SK-N-SH treated with all-trans-retinoic acid at 6 μM for 48 hours (cell line): ENCODE measurements at regions not wholly inside any gene's neighbourhood (a gene's known extent, or its start where the extent isn't known, plus 50 kb on each side); places are given as distances from the start of the nearest gene placed in this dataset.

Source experiments
- ATAC-seq: fragments of 200-7000 bp; cut with Tn5 transposase; 3 replicates; pipeline ENCODE4 v1.9.1; 2020; ENCODE audit warnings: mild to moderate bottlenecking, moderate library complexity
- ARNTL ChIP-seq: fragments of 450-650 bp; formaldehyde crosslinking; IDR thresholded peaks from 2 replicates; pipeline ENCODE4 v1.5.0; 2020; ENCODE audit warnings: low read depth, mild to moderate bottlenecking, moderate library complexity, borderline replicate concordance
- BACH2 ChIP-seq: fragments of 250-450 bp; sonication (Bioruptor Pico); IDR thresholded peaks from 2 replicates; pipeline ENCODE4 v1.9.0; 2021; ENCODE audit warnings: mild to moderate bottlenecking, borderline replicate concordance
- CREB5 ChIP-seq: fragments of 250-450 bp; sonication (Bioruptor Pico); IDR thresholded peaks from 2 replicates; pipeline ENCODE4 v1.5.1; 2020; ENCODE audit warnings: low read depth, mild to moderate bottlenecking, moderate library complexity
- CSDC2 ChIP-seq: fragments of 250-450 bp; sonication (Bioruptor Pico); IDR thresholded peaks from 2 replicates; pipeline ENCODE4 v1.5.0; 2020; ENCODE audit warnings: mild to moderate bottlenecking, moderate library complexity
- CSRNP3 ChIP-seq: fragments of 250-450 bp; sonication (Bioruptor Pico); IDR thresholded peaks from 2 replicates; pipeline ENCODE4 v1.5.1; 2021; ENCODE audit warnings: mild to moderate bottlenecking, moderate library complexity
- ESRRG ChIP-seq: fragments of 250-450 bp; sonication (Bioruptor Pico); IDR thresholded peaks from 2 replicates; pipeline ENCODE4 v1.6.1; 2021; ENCODE audit warnings: mild to moderate bottlenecking
- GLIS3 ChIP-seq: fragments of 250-450 bp; sonication (Bioruptor Pico); IDR thresholded peaks from 2 replicates; pipeline ENCODE4 v1.5.0; 2020; ENCODE audit warnings: mild to moderate bottlenecking, moderate library complexity
- ISL1 ChIP-seq: fragments of 250-450 bp; sonication (Bioruptor Pico); IDR thresholded peaks from 2 replicates; pipeline ENCODE4 v2.1.2; 2022; ENCODE audit warnings: mild to moderate bottlenecking, moderate library complexity
- OSR1 ChIP-seq: fragments of 250-450 bp; sonication (Bioruptor Pico); IDR thresholded peaks from 2 replicates; pipeline ENCODE4 v1.8.0; 2022; ENCODE audit warnings: moderate library complexity, mild to moderate bottlenecking, inconsistent platforms
- PATZ1 ChIP-seq: fragments of 250-450 bp; sonication (Bioruptor Pico); IDR thresholded peaks from 2 replicates; pipeline ENCODE4 v1.8.0; 2020; ENCODE audit warnings: mild to moderate bottlenecking, moderate library complexity, borderline replicate concordance
- POU6F1 ChIP-seq: fragments of 250-450 bp; sonication (Bioruptor Pico); IDR thresholded peaks from 2 replicates; pipeline ENCODE4 v1.8.0; 2021; ENCODE audit warnings: low read depth, mild to moderate bottlenecking, moderate library complexity, borderline replicate concordance
- PPARA ChIP-seq: fragments of 250-450 bp; sonication (Bioruptor Pico); IDR thresholded peaks from 2 replicates; pipeline ENCODE4 v1.5.0; 2020; ENCODE audit warnings: mild to moderate bottlenecking, borderline replicate concordance
- RARB ChIP-seq: fragments of 250-450 bp; sonication (Bioruptor Pico); IDR thresholded peaks from 2 replicates; pipeline ENCODE4 v1.8.0; 2021; ENCODE audit warnings: mild to moderate bottlenecking, moderate library complexity
- TCF4 ChIP-seq: fragments of 250-450 bp; sonication (Bioruptor Pico); IDR thresholded peaks from 2 replicates; pipeline ENCODE4 v1.8.0; 2021; ENCODE audit warnings: mild to moderate bottlenecking, moderate library complexity, borderline replicate concordance
- TOX ChIP-seq: fragments of 250-450 bp; sonication (Bioruptor Pico); IDR thresholded peaks from 2 replicates; pipeline ENCODE4 v1.8.0; 2021; ENCODE audit warnings: mild to moderate bottlenecking, moderate library complexity, borderline replicate concordance
- TSHZ2 ChIP-seq: fragments of 250-450 bp; sonication (Bioruptor Pico); IDR thresholded peaks from 2 replicates; pipeline ENCODE4 v1.5.0; 2020; ENCODE audit warnings: mild to moderate bottlenecking, moderate library complexity
- ZC3H10 ChIP-seq: fragments of 250-450 bp; sonication (Bioruptor Pico); IDR thresholded peaks from 2 replicates; pipeline ENCODE4 v1.5.1; 2021; ENCODE audit warnings: mild to moderate bottlenecking, moderate library complexity
- ZFP3 ChIP-seq: fragments of 250-450 bp; sonication (Bioruptor Pico); IDR thresholded peaks from 2 replicates; pipeline ENCODE4 v1.5.0; 2020; ENCODE audit warnings: mild to moderate bottlenecking, moderate library complexity
- ZFP30 ChIP-seq: fragments of 450-650 bp; formaldehyde crosslinking; IDR thresholded peaks from 2 replicates; pipeline ENCODE4 v1.5.0; 2022; ENCODE audit warnings: mild to moderate bottlenecking, moderate library complexity
- ZNF565 ChIP-seq: fragments of 450-650 bp; formaldehyde crosslinking; conservative IDR thresholded peaks from 2 replicates; pipeline ENCODE4 v1.5.0; 2020; ENCODE audit warnings: low read depth, mild to moderate bottlenecking, moderate library complexity
- ZNF70 ChIP-seq: fragments of 450-650 bp; formaldehyde crosslinking; IDR thresholded peaks from 2 replicates; pipeline ENCODE4 v1.5.0; 2020; ENCODE audit warnings: mild to moderate bottlenecking, moderate library complexity
- ZNF8 ChIP-seq: fragments of 450-650 bp; formaldehyde crosslinking; IDR thresholded peaks from 2 replicates; pipeline ENCODE4 v1.5.0; 2020; ENCODE audit warnings: mild to moderate bottlenecking, moderate library complexity

- ATAC-seq: no peak
- TF ChIP-seq CSDC2: no peak
- no peak for TF ChIP-seq ZNF565
Observed at GRCh38 chr20:24362080-24362479, 107.3 kb upstream of the SYNDIG1 start.

- TF ChIP-seq CSDC2: no peak
- TF ChIP-seq BACH2 (CRISPR knock-in tag): no peak
- no peak for TF ChIP-seq ZNF70
- no peak for TF ChIP-seq ZFP3 (CRISPR knock-in tag)
- no peak for TF ChIP-seq ARNTL (CRISPR knock-in tag)
- no peak for TF ChIP-seq ISL1 (CRISPR knock-in tag)
- TF ChIP-seq GLIS3 (CRISPR knock-in tag): no peak
- TF ChIP-seq PATZ1 (CRISPR knock-in tag): no peak
- no peak for TF ChIP-seq ZC3H10
- no peak for TF ChIP-seq CSRNP3 (CRISPR knock-in tag)
- no peak for TF ChIP-seq PPARA (CRISPR knock-in tag)
- no peak for TF ChIP-seq ESRRG
- no peak for TF ChIP-seq RARB (CRISPR knock-in tag)
- TF ChIP-seq TSHZ2: no peak
- TF ChIP-seq TCF4: no peak
- no peak for TF ChIP-seq POU6F1 (CRISPR knock-in tag)
- no peak for TF ChIP-seq OSR1 (CRISPR knock-in tag)
- TF ChIP-seq ZNF565: no peak
- no peak for ATAC-seq
Observed at GRCh38 chr20:24361541-24361940, 107.9 kb upstream of the SYNDIG1 start.

GRCh38 chr20:24360531-24360930, 108.9 kb upstream of the SYNDIG1 start:
- no peak for TF ChIP-seq ZFP30 (CRISPR knock-in tag)
- no peak for TF ChIP-seq ZNF565
- TF ChIP-seq ZFP3 (CRISPR knock-in tag): no peak
- no peak for TF ChIP-seq ARNTL (CRISPR knock-in tag)
- no peak for TF ChIP-seq TOX
- no peak for TF ChIP-seq POU6F1 (CRISPR knock-in tag)
- TF ChIP-seq ISL1 (CRISPR knock-in tag): no peak
- no peak for TF ChIP-seq TSHZ2
- TF ChIP-seq BACH2 (CRISPR knock-in tag): no peak
- TF ChIP-seq ZNF8 (CRISPR knock-in tag): no peak
- no peak for TF ChIP-seq CREB5 (CRISPR knock-in tag)
- TF ChIP-seq GLIS3 (CRISPR knock-in tag): no peak

More at GRCh38 chr20:24360531-24360930, 108.9 kb upstream of the SYNDIG1 start:
- ATAC-seq: no peak
